GM18507 (cell line): ENCODE measurements at regions not wholly inside any gene's neighbourhood (a gene's known extent, or its start where the extent isn't known, plus 50 kb on each side); places are given as distances from the start of the nearest gene placed in this dataset.
"Not testable (repeated sequence)": the region's sequence is repeated elsewhere in the genome, so short reads cannot be mapped to it uniquely, and the experiment has no call there.

Source experiments
- DNase-seq: peaks from one replicate; pipeline ENCODE4 v3.0.0; 2011; ENCODE audit warnings: low read depth; ENCODE audit not compliant: insufficient read length; ENCODE audit errors: extremely low spot score
- FAIRE-seq: peaks from 2 replicates; lab custom pipeline; 2011; peaks lifted over from hg19 to GRCh38; lab: Jason Lieb, UNC

DNA sequence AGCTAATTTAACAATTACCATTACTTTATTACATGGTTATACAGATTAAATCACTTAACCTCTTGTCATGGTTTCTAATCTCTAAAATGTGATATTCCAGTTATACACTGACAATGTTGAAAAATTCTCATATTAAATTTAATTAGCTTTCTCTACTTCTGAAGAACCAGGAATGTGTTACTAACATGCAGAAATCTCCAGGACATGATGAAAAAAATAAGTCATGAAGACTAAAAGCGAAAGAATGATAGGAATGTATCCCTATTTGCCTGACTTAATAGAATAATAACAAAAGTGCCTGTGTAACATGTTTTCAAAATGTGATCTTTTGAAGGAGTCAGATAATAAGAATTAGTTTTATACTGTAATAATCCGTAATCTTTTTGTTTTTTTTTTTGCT is 2823.7 kb upstream of the PCDH20 start:
- DNase-seq (no peak), FAIRE-seq (no peak)

DNA sequence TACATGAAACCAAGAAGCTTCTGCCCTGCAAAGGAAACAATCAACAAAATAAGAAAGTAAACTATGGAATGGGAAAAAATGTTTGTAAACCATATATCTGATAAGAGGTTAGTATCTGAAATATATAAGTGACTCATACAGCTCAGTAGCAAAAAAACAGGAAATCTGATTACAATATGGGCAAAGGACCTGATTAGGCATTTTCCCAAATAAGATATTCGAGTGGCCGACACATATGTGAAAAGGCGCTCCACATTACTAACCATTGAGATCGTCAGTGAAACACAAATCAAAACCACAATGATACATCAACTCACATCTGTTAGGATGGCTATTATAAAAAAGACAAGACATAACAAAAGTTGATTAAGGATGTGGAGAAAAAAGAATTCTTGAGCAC is 2818.6 kb upstream of the PCDH20 start:
- DNase-seq, result no peak

DNA sequence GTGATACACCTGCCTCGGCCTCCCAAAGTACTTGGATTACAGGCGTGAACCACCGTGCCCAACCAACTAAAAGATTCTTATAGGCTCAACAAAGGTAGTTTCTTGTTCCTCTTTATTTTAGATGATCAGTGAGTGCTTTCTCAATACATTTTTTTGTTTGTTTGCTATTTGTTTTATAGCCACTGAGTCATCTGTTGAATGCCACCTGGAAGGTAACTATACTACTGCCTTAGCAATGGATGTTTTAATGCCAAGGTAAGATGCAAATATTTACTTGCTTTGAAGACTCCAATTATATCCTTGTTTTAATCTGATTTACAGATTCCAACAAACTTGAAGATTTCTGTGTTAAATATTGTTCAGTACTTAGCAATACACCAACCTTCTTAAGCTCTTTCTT is 2807.4 kb upstream of the PCDH20 start:
- no peak for FAIRE-seq
- no peak for DNase-seq

More for the DNA sequence above, 2818.6 kb upstream of the PCDH20 start:
- FAIRE-seq, result no peak

DNA sequence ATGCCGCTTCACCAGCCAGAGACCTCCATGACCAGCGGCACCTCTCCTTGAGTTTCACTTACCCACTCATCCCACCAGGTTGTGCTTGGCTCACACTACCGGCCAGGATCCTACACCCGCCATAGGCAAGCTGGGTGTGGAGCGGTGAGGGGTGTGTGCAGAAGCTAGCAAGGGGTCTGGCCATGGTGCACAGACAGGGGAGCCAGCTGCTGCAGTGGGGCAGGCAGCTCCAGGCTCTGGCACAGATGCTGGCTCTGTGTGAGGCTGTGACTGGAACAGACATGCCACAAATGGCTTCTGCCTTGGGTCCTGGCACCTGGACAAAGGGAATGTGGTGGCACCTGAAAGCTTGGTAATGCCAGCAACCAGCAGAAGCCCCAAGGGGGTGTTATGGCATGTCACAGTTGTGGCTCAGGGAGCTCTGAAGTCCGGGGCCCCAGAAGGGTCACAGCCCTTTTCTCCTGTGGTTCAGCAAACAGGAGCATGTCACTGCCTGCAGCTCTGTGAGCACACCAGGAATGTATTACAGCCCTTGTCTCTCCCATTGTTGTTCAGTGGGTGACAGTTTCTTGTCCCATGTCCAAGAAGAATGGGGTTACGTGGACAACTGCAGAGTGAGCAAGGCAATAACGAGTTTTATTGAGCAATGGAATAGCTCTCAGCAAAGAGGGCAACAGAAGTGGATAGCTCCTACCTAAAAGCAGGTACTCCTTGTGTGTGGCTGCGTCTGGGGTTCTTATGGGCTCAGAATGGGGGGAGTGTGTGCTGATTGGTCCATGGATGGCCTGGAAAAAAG is 2791.0 kb upstream of the PCDH20 start:
- DNase-seq (no peak), FAIRE-seq (no peak)

DNA sequence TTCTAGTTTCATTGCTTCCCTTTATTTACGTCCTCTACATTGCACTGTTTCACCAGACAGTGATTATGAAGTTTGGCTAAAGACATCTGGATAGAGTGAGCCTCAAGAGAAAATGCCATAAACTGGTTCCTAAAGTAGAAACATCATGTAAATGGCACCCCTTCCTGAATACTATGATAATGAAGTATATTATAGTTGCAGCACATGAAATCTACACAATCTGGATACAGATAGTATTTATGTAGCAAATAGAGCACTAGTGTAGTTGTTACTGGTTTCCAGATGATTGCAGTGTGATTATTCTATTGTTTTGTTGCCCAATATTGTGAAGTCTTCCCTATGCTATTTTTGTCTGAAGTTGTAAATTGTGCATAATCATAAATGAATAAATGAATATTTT is 2786.9 kb upstream of the PCDH20 start:
- DNase-seq (no peak), FAIRE-seq (no peak)

DNA sequence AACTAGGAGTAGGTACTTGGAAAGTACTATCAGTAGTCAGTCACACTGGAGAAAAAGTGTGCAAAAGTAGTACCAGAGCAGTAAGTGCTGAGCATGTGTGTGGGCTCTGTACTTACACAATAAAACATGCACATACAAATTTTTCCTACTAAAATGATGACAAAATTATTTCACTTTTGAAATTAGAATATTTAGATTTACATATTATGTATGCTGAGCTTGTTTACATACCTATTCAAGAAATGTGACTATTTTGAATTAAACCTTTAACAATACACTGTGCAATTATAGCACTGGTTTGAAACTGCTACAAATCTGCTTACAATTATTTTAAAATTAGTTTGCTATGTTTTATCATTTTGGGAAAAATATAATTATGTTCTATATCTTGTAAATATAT is 2781.6 kb upstream of the PCDH20 start:
- FAIRE-seq (no peak), DNase-seq (no peak)

DNA sequence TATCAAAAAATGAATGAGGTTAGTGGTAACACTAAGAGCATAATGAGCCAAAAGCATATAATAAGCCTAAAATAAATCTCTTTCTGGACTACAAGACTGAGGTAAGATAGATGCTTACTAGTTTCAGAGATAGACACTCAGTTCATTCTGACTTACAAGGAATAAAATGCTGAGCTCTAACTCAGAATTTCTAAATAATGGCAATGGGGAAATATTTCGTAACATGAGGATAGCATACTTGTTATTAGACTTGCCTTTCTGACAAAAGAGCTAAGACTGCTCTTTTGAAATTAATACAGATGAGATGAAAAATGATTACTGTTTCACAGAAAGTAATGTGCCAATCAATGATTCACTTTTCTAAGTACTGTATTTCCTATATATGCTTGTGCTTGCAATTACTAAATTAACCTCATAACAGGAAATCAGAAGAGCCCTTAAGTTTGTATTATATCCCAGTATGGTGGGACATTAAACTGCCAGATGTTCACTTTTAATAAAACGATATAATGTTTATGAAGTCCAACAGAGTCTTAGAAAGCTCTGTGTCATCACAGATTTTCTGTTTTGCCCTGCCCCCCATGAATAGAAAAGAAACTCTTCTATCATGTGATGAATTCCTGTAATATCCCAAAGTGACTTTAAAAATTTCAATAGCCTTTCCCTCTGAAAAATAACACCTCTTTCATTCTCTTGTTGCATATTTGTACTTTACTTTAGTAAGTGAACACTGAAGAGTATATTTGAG is 2771.0 kb upstream of the PCDH20 start:
- no peak for DNase-seq

DNA sequence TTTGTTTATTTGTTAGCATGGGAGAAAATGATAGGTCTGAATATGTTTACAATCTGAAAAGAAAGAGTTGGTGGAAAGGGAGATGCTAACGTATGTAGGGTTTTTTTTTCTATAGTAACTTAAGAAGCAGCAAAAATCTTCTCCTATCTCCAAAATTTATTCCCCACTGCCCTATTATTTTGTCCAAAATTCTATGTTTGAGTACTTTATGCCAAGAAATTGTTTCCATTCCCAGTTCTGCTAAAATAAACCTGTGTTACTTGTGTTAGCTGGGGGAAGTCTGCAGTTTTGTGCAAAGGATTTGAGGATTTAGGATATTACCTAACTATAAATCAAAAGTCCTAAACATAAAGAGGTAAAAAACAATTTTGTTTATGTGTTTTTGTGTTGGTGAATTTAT is 2770.4 kb upstream of the PCDH20 start:
- no peak for FAIRE-seq
- DNase-seq, result no peak

More for the DNA sequence above, 2771.0 kb upstream of the PCDH20 start:
- FAIRE-seq, result no peak

DNA sequence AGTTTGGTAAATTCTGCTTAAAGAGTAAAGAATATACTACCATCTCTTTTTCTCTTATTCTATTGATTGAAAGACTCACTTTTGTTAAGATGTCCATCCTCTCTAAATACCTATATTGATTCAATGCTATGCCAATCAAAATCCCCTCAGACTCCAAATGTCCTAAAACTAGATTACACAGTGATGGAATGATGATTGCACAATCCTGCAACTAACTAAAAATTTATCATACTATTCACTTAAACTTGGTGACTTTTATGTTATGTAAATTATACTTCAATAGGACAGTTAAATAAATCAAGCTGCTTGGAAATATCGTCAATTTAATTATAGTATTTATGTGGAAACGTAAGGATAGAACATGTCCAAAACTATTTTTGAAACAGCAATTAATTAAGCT is 2765.1 kb upstream of the PCDH20 start:
- FAIRE-seq, result no peak
- no peak for DNase-seq

DNA sequence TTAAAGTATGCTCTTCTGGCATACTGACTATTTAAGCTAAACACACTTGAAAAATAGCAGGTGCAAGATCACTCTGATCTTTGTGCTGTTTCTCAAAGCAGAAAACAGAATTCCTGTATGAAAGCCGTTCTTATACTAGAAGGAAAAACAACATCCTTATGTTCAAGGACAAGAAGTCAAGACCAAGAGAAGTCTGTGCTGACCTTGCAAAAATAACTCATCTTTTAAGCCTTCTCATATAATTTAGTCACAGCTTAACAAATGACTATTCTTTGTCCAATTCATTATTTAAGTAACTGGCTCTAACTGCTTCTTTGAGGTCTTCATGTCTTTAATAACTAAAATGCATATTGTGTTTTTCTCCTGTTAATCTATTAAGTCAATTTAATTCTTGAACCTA is 2750.2 kb upstream of the PCDH20 start:
- FAIRE-seq, result no peak

DNA sequence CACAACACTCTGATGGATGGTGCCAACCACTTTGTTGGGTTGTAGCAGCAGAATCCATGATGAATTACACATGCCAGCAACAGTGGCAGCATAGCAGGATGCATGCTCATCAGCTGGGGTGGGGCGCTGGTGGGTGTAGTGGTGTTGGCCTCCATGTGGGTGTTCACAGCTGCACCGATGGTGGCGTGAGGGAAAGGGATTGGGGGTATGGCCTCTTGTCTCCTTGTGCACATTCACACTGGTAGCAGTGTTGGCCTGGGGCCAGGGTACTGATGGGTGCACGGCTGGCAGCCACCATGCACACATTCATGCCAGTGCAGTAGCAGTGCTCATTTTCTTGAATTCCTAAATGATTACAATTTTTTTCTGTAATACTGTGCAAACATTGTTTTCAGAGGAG is 2748.8 kb upstream of the PCDH20 start:
- FAIRE-seq (no peak), DNase-seq (no peak)

More for the DNA sequence above, 2750.2 kb upstream of the PCDH20 start:
- no peak for DNase-seq

DNA sequence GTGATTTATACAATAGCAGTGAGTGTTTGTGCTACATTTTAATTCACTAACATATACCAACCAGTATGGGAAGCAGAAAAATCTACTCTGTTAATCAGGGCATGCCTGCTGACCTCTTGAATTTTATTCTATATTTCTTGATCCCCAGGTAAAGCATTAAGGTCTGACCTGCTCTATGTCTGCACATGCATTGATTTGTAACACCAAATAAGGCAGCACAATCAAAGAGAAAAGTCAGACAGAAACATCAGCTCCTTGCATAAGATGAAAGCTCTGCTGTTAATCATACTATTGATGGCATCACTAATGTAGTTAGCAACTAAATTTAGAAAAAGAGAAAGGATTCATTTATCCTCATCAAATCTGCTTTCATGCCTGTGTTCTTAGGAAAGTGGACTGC is 2744.8 kb upstream of the PCDH20 start:
- FAIRE-seq (no peak), DNase-seq (no peak)

DNA sequence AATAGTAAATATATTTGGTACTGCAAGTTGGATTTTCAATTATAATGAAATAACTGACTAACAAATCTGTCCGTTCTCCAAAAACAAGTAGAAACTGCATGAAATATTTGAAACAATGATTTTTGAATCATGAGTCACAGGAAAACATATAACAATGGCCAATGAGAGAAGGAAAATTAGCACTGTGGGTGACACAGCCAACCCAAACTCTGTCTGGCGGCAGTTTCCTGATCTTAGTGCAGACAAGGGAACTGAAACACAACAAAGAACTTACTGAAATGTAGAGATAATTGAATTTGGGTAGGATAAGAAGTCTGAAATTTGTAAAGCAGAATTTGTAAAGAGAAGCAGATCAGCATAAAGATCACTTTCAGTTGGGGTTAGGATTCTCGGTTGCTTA is 2743.3 kb upstream of the PCDH20 start:
- no peak for DNase-seq

DNA sequence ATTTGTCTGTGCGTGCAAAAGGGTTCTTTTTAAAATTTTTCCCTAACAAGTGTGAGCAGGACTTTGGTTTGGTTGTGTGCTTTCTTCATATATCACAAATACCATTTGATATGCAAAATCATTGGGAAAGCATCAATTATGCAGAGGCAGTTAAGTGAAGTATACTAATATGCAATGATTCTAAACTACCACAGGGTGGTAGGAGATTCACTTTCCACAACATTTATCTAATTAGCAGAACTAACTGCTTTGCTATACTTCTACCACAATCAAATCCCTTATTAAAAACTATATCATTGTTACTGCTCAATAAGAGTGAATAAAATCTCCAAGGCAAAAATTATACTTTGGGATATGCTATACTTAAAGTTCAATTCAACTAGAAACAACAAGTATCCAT is 2738.9 kb upstream of the PCDH20 start:
- DNase-seq (no peak), FAIRE-seq (no peak)

More for the DNA sequence above, 2743.3 kb upstream of the PCDH20 start:
- FAIRE-seq, result no peak

DNA sequence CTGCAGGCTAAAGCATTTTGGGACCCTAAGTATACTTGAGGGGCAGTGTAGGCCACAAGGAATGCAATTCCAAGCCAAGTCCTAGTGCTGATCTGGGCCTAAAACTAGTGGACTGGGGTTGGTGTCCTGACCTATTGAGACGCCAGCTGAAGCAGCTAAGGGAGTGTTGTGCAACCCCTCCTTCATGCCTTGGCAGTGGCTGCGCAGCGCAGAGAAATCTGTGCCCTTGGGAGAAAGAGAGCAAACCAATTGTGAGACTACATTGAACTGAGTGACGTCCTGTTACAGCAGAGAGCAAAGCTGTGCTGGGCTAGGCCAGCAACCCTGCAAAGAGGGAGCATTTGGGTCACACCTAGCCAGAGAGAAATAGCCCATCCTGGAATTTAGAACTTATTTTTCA is 2715.0 kb upstream of the PCDH20 start:
- DNase-seq (no peak), FAIRE-seq (no peak)

DNA sequence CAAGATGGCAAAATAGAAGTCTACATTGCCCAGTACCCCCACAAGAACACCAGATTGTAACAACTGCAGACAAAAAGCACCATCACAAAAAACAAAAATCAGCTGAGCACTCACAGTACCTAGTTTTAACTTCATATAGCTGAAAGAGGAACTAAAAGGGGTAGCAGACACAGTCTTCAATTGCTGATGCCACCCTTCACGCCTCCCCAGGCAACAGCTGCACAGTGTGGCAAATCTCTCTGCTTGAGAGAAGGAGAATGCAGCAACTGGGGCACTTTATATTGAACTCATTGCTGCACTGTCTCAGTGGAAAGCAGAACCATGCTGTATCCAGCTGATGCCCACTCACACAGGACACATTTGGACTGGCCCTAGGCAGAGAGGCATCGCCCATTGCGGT is 2714.5 kb upstream of the PCDH20 start:
- no peak for FAIRE-seq
- DNase-seq, result no peak

DNA sequence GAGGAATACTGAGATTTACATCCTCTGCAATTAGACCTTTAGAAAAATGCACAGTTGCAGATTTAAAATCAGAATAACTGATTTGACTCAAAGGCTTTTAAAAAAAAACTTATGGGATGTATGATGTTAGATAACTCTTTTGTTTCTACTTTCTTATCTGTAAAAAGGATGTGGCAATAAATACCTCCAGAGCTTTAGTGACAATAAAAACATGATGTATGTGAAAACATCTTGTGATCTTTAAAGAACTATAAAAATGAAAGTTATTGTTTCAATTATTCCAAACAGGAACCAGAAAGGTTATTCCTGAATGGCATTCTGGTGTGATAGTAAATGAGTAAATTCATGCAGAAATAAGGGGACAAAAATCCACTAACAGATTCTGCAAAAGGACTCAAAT is 2712.2 kb upstream of the PCDH20 start:
- DNase-seq, result no peak
- no peak for FAIRE-seq

DNA sequence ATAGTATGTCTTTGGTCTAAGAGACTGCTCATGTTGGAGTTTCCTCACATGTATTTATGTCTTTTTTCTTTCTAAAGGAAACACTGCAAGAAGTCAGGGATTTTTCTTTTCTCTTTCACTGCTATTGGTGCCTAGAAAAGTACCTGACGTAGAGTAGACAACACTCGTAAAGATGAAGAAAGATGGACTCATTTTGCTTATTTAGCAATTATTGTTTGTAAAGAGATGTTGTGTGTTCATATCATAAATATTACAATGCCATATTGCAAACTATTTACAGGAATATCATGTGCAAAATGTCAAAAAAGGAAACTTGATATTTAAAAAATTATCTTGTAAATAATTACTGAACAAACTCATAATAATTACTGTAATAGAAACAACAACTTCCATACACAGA is 2711.5 kb upstream of the PCDH20 start:
- DNase-seq, result no peak
- no peak for FAIRE-seq

DNA sequence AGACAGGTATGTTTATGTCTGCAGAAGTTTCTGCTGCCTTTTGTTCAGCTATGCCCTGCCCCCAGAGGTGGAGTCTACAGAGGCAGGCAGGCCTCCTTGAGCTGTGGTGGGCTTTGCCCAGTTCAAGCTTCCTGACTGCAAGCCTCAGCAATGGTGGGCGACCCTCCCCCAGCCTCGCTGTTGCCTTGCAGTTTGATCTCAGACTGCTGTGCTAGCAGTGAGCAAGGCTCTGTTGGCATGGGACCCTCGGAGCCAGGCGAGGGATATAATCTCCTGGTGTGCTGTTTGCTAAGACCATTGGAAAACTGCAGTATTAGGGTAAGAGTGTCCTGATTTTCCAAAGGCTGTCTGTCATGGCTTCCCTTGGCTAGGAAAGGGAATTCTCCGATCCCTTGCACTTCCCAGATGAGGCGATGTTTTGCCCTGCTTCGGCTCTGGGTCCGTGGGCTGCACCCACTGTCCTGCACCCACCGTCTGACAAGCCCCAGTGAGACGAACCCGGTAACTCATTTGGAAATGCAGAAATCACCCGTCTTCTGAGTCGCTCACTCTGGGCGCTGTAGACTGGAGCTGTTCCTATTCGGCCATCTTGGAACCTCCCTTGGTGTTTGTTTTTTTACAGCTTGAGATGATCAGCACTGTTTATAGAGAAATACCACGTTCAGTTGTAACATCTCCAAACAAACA is 2705.5 kb upstream of the PCDH20 start:
- DNase-seq, FAIRE-seq: not testable (repeated sequence)

DNA sequence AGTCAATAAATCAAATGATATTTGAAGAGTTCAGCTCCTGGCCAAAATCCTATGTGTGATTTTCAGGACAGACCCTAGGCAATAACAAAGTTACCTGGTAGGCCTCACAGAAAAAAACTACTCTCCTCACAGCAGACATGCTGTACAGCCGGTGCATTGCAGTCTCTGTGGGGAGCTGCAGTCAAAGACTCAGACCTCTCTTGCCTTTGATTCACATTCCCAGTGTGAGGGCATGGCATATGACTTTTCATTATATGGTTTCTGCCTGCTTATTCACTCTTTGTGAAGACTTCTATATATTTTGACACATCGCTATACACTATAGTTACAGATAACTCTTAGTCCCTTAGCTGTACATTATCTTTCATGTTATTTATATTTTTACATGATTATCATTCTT is 2684.3 kb upstream of the PCDH20 start:
- FAIRE-seq (no peak), DNase-seq (no peak)
